AG04449 (cell line): ENCODE measurements at regions not wholly inside any gene's neighbourhood (a gene's known extent, or its start where the extent isn't known, plus 50 kb on each side); places are given as distances from the start of the nearest gene placed in this dataset.

Source experiments
- CTCF ChIA-PET: fragments of 350-600 bp; formaldehyde crosslinking; extraction: SDS; loops from one replicate; lab custom pipeline; 2021; ENCODE audit warnings: antibody characterized with exemption; lab: Yijun Ruan, JAX
- POLR2A ChIA-PET: fragments of 400-600, 350-600 bp; formaldehyde crosslinking; extraction: SDS; loops from one replicate; lab custom pipeline; 2020; ENCODE audit warnings: antibody characterized with exemption, inconsistent platforms; lab: Yijun Ruan, JAX
- DNase-seq: peaks from one replicate; pipeline ENCODE4 v3.0.0-alpha.2; 2010; ENCODE audit warnings: low read depth, low spot score
- H3K4me3 ChIP-seq: 2 replicates; pipeline ENCODE4 v1.5.1; 2011; ENCODE audit warnings: low read depth, mild to moderate bottlenecking, control low read depth, low read length
- TF ChIP-seq, protein P1 (sequence below): IDR thresholded peaks from one replicate; pipeline ENCODE4 v1.5.1; 2011; ENCODE audit warnings: mild to moderate bottlenecking, moderate library complexity, low read length, control low read depth, inconsistent platforms; ENCODE audit not compliant: insufficient read depth; ENCODE audit errors: missing control alignments

GRCh38 chr12:21993438-21993981, 52.3 kb upstream of the ABCC9 start:
- H3K4me3 ChIP-seq, result no peak overlapping the region
- DNase-seq, result no peak
- POLR2A ChIA-PET, result no interaction called here
- TF ChIP-seq, protein P1, sequence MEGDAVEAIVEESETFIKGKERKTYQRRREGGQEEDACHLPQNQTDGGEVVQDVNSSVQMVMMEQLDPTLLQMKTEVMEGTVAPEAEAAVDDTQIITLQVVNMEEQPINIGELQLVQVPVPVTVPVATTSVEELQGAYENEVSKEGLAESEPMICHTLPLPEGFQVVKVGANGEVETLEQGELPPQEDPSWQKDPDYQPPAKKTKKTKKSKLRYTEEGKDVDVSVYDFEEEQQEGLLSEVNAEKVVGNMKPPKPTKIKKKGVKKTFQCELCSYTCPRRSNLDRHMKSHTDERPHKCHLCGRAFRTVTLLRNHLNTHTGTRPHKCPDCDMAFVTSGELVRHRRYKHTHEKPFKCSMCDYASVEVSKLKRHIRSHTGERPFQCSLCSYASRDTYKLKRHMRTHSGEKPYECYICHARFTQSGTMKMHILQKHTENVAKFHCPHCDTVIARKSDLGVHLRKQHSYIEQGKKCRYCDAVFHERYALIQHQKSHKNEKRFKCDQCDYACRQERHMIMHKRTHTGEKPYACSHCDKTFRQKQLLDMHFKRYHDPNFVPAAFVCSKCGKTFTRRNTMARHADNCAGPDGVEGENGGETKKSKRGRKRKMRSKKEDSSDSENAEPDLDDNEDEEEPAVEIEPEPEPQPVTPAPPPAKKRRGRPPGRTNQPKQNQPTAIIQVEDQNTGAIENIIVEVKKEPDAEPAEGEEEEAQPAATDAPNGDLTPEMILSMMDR, result no peak
- CTCF ChIA-PET, result no interaction called here

DNA sequence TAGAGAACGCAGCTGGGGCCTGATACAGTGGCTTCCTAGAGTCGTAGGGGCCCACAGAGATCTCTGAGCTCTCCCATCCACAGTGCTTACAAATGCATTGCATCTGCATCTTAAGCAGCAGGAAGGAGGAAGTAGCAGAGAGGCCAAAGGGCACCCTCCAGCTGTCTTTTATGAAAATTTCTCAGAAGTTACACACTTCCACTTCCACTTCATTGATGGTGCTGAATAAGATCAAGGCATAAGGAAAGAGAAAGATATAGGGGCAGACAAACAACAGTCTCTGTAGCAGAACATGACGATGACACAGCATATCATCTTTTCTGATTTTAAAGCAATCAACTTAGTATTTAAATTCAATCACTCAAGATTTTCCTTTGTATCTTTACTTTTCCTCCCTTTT, 51.6 kb upstream of the ABCC9 start:
- DNase-seq, result no peak
- ChIA-PET POLR2A (no interaction called here), CTCF (interaction anchor here (1.4 kb wide), 1 partner anchor 10 kb away, joined by 3 read pairs; no protein-coding TSS in a partner anchor)
- TF ChIP-seq, protein P1, result no peak
- no peak overlapping the region for H3K4me3 ChIP-seq

GRCh38 chr12:21991526-21991925, 50.3 kb upstream of the ABCC9 start:
- TF ChIP-seq, protein P1, result no peak
- no peak overlapping the region for H3K4me3 ChIP-seq
- no peak for DNase-seq
- ChIA-PET POLR2A (no interaction called here), CTCF (interaction anchor here (8.8 kb wide), 1 partner anchor 294 kb away, joined by 142 read pairs; no protein-coding TSS in a partner anchor)
